ENCODE measurements at regions not wholly inside any gene's neighbourhood (a gene's known extent, or its start where the extent isn't known, plus 50 kb on each side); places are given as distances from the start of the nearest gene placed in this dataset.

DNA sequence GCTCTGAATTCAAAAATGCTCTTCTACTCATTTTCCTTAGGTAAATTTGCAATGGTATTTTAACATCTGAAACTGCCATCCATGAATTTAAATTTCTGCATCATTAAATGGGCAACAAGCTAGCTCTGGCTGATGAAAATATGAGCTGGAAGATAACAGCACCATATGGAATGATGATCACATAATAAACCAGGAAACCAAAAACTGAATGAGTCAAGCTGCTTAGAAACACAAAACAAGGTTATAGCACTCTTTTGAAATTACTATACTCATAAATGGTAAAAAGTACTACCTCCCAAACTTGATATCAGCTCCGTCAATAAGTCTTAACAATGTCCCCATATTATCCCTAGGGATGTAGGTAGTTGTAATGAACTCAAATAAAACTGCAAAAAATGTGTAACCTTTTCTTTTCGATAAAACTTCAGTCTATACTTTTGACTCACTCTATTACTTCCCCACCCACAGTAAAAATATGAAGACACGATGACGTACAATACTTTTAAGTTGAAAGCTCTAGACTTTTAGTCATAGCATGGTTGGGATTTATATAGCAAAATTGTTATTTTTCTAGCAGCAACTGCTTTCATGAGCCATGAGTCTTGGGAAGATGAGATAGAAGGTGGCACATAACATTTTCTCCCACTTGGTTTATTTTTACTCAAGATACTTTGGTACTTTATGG lies 396.7 kb downstream of the CDH2 start:
- intact Hi-C loops (cut with DNase I) = no loop called here
- Histone ChIP-seq H3K4me3 (no peak overlapping the region), H3K27me3 (no peaks in the 10 kb centered on the region), H3K4me1 (no peaks in the 10 kb centered on the region), H3K9me3 (peaks cover 0 to 3% of the 10 kb centered on the region in 2 donors), H3K27ac (no peak overlapping the region), H3K36me3 (no peaks in the 10 kb centered on the region)
- TF ChIP-seq, protein P1, sequence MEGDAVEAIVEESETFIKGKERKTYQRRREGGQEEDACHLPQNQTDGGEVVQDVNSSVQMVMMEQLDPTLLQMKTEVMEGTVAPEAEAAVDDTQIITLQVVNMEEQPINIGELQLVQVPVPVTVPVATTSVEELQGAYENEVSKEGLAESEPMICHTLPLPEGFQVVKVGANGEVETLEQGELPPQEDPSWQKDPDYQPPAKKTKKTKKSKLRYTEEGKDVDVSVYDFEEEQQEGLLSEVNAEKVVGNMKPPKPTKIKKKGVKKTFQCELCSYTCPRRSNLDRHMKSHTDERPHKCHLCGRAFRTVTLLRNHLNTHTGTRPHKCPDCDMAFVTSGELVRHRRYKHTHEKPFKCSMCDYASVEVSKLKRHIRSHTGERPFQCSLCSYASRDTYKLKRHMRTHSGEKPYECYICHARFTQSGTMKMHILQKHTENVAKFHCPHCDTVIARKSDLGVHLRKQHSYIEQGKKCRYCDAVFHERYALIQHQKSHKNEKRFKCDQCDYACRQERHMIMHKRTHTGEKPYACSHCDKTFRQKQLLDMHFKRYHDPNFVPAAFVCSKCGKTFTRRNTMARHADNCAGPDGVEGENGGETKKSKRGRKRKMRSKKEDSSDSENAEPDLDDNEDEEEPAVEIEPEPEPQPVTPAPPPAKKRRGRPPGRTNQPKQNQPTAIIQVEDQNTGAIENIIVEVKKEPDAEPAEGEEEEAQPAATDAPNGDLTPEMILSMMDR (IDR thresholded peaks at IDR 0.05) = no peak
- no peak for DNase-seq
- no peak for ATAC-seq

DNA sequence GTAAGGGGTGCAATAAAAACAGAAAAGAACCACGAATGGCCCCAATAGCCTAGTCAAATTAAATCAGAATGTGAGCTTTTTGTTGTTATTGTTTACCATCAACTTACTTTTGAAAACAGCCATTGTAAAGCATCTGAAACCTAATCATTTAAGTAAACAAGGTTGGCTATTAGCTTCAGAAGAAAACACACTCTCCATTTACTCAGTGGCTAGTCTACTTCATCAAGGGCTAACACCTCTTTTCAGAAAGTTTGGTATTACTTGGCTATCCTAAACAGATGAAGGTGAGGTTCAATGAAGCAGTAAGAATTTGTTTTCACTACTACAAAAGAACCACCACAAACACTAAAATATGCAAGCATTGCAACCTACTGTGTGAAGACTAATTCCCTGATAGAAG lies 398.0 kb downstream of the CDH2 start:
- H3K4me1 ChIP-seq = no peaks in the 10 kb centered on the region
- no peak overlapping the region for H3K4me3 ChIP-seq
- H3K36me3 ChIP-seq = no peaks in the 10 kb centered on the region
- no peaks in the 10 kb centered on the region for H3K9me3 ChIP-seq
- intact Hi-C loops (cut with DNase I) = no loop called here
- DNase-seq (no peak), ATAC-seq (no peak)
- TF ChIP-seq, protein P1 (IDR thresholded peaks at IDR 0.05) = no peak
- H3K27ac ChIP-seq = no peak overlapping the region
- no peaks in the 10 kb centered on the region for H3K27me3 ChIP-seq

DNA sequence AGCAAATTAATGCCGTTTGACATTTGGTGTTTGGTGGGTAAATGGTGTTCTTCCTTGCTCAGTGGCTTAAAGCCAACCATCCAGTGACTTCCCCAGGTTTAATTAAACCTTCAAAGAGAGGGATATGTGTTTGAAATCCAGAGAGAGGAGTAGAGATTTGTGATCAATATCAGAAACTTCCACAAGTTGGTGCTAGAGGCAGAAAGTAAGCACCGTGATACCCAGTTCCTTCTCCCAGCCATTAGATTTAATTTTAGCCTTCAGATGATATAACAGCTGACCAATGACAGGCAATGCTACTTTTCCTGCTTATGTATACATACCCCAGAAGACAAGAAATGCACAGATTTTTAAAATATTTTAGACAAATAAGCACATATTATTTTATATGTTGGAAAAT lies 398.5 kb downstream of the CDH2 start:
- Histone ChIP-seq H3K4me3 (no peak overlapping the region), H3K36me3 (no peaks in the 10 kb centered on the region), H3K27me3 (no peaks in the 10 kb centered on the region), H3K27ac (no peak overlapping the region), H3K4me1 (no peaks in the 10 kb centered on the region), H3K9me3 (no peaks in the 10 kb centered on the region)
- intact Hi-C loops (cut with DNase I) = no loop called here
- ATAC-seq (no peak), DNase-seq (no peak)
- TF ChIP-seq, protein P1 (IDR thresholded peaks at IDR 0.05) = no peak

DNA sequence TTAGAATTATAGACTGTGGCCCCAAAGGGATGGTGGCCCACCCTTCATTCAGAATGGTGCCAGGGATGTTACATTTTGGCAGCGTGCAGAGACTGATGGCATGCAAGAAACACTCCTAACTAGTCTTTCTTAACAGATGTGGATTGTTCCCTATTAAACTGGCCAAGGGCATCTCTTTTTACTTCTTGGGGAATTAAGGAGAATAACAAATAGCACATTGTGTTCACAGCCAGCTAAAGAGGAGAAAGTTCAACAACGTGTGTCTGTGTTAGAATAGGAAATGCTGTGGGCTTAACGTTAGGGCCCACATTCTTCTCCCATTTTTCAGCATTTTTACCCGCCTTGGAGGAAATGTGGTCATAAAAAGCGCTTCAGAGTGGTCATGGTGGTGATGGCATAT lies 404.8 kb downstream of the CDH2 start:
- Histone ChIP-seq H3K27ac (no peak overlapping the region), H3K27me3 (no peaks in the 10 kb centered on the region), H3K4me1 (no peaks in the 10 kb centered on the region), H3K36me3 (no peaks in the 10 kb centered on the region), H3K4me3 (no peak overlapping the region), H3K9me3 (no peaks in the 10 kb centered on the region)
- TF ChIP-seq, protein P1 (IDR thresholded peaks at IDR 0.05) = no peak
- ATAC-seq = no peak
- intact Hi-C loops (cut with DNase I) = no loop called here
- no peak for DNase-seq

DNA sequence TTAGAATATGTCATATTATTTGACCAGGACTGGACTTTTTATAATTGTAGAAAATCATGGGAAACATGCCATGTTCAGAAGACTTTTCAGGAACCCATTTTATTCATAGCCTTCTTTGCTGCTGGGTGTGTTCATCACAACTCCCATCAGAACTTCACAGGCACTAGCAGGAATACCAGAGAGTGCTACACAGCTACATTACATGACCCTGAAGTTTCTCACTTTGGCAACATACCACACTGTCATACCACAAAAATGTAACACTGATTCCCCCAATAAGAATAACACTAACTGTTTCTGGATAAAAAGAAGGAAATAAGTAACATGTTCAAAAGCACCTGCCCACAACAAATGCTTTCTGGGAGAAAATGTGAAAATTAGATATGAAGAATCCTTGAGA lies 405.4 kb downstream of the CDH2 start:
- Histone ChIP-seq H3K36me3 (no peaks in the 10 kb centered on the region), H3K27me3 (no peaks in the 10 kb centered on the region), H3K27ac (no peak overlapping the region), H3K4me3 (no peak overlapping the region), H3K4me1 (no peaks in the 10 kb centered on the region), H3K9me3 (no peaks in the 10 kb centered on the region)
- TF ChIP-seq, protein P1 (IDR thresholded peaks at IDR 0.05) = no peak
- no peak for ATAC-seq
- no peak for DNase-seq
- intact Hi-C loops (cut with DNase I) = no loop called here

Data from left lung (tissue), 4 donors.